GM06990 (cell line): ENCODE measurements at regions not wholly inside any gene's neighbourhood (a gene's known extent, or its start where the extent isn't known, plus 50 kb on each side); places are given as distances from the start of the nearest gene placed in this dataset.

ENCODE experiments used
- DNase-seq: peaks from one replicate; pipeline ENCODE4 v3.0.0-alpha.2; 2011; ENCODE audit not compliant: insufficient read length; ENCODE audit errors: extremely low read depth
- H3K27me3 ChIP-seq: replicated peaks from 2 replicates; pipeline ENCODE4 v1.6.0; 2011; ENCODE audit warnings: low read length; ENCODE audit not compliant: control insufficient read depth, insufficient read depth
- H3K36me3 ChIP-seq: 2 replicates; pipeline ENCODE4 v1.5.1; 2011; ENCODE audit warnings: low read length; ENCODE audit not compliant: control insufficient read depth, insufficient read depth
- H3K4me3 ChIP-seq: replicated peaks from 2 replicates; pipeline ENCODE4 v1.5.1; 2011; ENCODE audit warnings: low read depth, mild to moderate bottlenecking, control low read depth, low read length
- CTCF ChIP-seq: IDR thresholded peaks from 2 replicates; pipeline ENCODE4 v1.5.1; 2011; ENCODE audit warnings: low read length, control low read depth, mild to moderate bottlenecking, inconsistent platforms; ENCODE audit not compliant: insufficient read depth, poor library complexity, severe bottlenecking

GRCh38 chr9:110125763-110126351 lies 82.1 kb downstream of the C9orf152 start:
- Histone ChIP-seq H3K4me3 (no peak overlapping the region), H3K27me3 (no peaks in the 10 kb centered on the region), H3K36me3 (no peaks in the 10 kb centered on the region; the same call in 1 of the 2 replicates)
- no peak for TF ChIP-seq CTCF
- no peak for DNase-seq

- H3K4me3 ChIP-seq: no peak overlapping the region
- H3K36me3 ChIP-seq: no peaks in the 10 kb centered on the region; the same call in 1 of the 2 replicates
- no peak for TF ChIP-seq CTCF
- no peaks in the 10 kb centered on the region for H3K27me3 ChIP-seq
- DNase-seq: no peak
These were observed 81.4 kb downstream of the C9orf152 start for GRCh38 chr9:110126499-110126941.

GRCh38 chr9:110126986-110127864 lies 80.7 kb downstream of the C9orf152 start:
- Histone ChIP-seq H3K36me3 (no peaks in the 10 kb centered on the region; the same call in 1 of the 2 replicates), H3K27me3 (no peaks in the 10 kb centered on the region), H3K4me3 (no peak overlapping the region)
- no peak for TF ChIP-seq CTCF
- DNase-seq: no peak

GRCh38 chr9:110128664-110129329 lies 79.2 kb downstream of the C9orf152 start:
- H3K27me3 ChIP-seq: no peaks in the 10 kb centered on the region
- H3K36me3 ChIP-seq: no peaks in the 10 kb centered on the region; the same call in 1 of the 2 replicates
- DNase-seq: peak; percentile 48
- H3K4me3 ChIP-seq: no peak overlapping the region
- no peak for TF ChIP-seq CTCF

- DNase-seq: no peak
- Histone ChIP-seq H3K27me3 (no peaks in the 10 kb centered on the region), H3K4me3 (no peak overlapping the region), H3K36me3 (no peaks in the 10 kb centered on the region; the same call in 1 of the 2 replicates)
- no peak for TF ChIP-seq CTCF
These were observed 78.5 kb downstream of the C9orf152 start for GRCh38 chr9:110129425-110129824.
